SK-N-SH (cell line): ENCODE measurements at regions not wholly inside any gene's neighbourhood (a gene's known extent, or its start where the extent isn't known, plus 50 kb on each side); places are given as distances from the start of the nearest gene placed in this dataset.
A peak's percentile ranks its signal among the peaks of the same experiment; 100 is the strongest.
"Not testable (repeated sequence)": the region's sequence is repeated elsewhere in the genome, so short reads cannot be mapped to it uniquely, and the experiment has no call there.

Experiments used
- CTCF ChIA-PET: fragments of 300-600, 350-600 bp; formaldehyde crosslinking; extraction: SDS; loops from one replicate; lab custom pipeline; 2021; lab: Yijun Ruan, JAX
- POLR2A ChIA-PET: fragments of 350-600 bp; sonication (Branson Sonifier 250); formaldehyde crosslinking; extraction: SDS; loops from one replicate; lab custom pipeline; 2020; ENCODE audit warnings: antibody characterized with exemption, inconsistent platforms; lab: Yijun Ruan, JAX
- DNase-seq: peaks from one replicate; pipeline ENCODE4 v3.0.0; 2012
- H2AFZ ChIP-seq: fragments of 200-600 bp; sonication (generic); 2 replicates; pipeline ENCODE4 v1.8.1; 2016; ENCODE audit warnings: antibody characterized with exemption, mild to moderate bottlenecking, low read depth
- H3F3A ChIP-seq: fragments of 200-600 bp; sonication (generic); replicated peaks from 2 replicates; pipeline ENCODE3; 2016; ENCODE audit warnings: antibody characterized with exemption, mild to moderate bottlenecking; ENCODE audit not compliant: insufficient read depth
- H3K27ac ChIP-seq, 2 experiments: fragments of 200-500 bp in 1 of 2; fragments of 200-600 bp in 1 of 2; sonication (Bioruptor generic) in 1 of 2; sonication (generic), shearing (Covaris generic) in 1 of 2; 2 replicates each; pipeline versions ENCODE4 v1.5.1 to v1.6.1; 2014 to 2016; ENCODE audit warnings: low read depth in 2 of 2, inconsistent platforms in 1 of 2, low read length in 1 of 2, mild to moderate bottlenecking in 1 of 2, mixed read lengths in 1 of 2
- H3K27me3 ChIP-seq: fragments of 200-600 bp; sonication (generic), shearing (Covaris generic); 2 replicates; pipeline ENCODE4 v1.6.1; 2016; ENCODE audit warnings: mixed run types; ENCODE audit not compliant: insufficient read depth
- H3K36me3 ChIP-seq, 2 experiments: fragments of 200-500 bp in 1 of 2; fragments of 200-600 bp in 1 of 2; sonication (Bioruptor generic) in 1 of 2; sonication (generic) in 1 of 2; replicated peaks in 1 of 2; 2 replicates each; pipeline versions ENCODE3 to v1.5.1; 2014 to 2016; ENCODE audit warnings: low read length in 1 of 2, mild to moderate bottlenecking in 1 of 2; ENCODE audit not compliant: insufficient read depth in 2 of 2, control insufficient read depth in 1 of 2
- H3K4me1 ChIP-seq, 2 experiments: fragments of 200-500 bp in 1 of 2; fragments of 200-600 bp in 1 of 2; sonication (Bioruptor generic) in 1 of 2; sonication (generic), shearing (Covaris generic) in 1 of 2; 2 replicates each; pipeline versions ENCODE4 v1.5.1 to v1.6.1; 2014 to 2016; ENCODE audit warnings: low read depth in 1 of 2, low read length in 1 of 2, mixed run types in 1 of 2; ENCODE audit not compliant: insufficient read depth in 2 of 2, control insufficient read depth in 1 of 2
- H3K4me2 ChIP-seq: fragments of 200-600 bp; sonication (generic), shearing (Covaris generic); 2 replicates; pipeline ENCODE4 v1.6.1; 2017; ENCODE audit warnings: mixed run types
- H3K4me3 ChIP-seq, 2 experiments: fragments of 200-500 bp in 1 of 2; fragments of 200-600 bp in 1 of 2; sonication (Bioruptor generic) in 1 of 2; sonication (generic), shearing (Covaris generic) in 1 of 2; 2 replicates each; pipeline versions ENCODE4 v1.5.1 to v1.8.1; 2014 to 2016; ENCODE audit warnings: low read depth in 2 of 2, inconsistent platforms in 1 of 2, low read length in 1 of 2, mild to moderate bottlenecking in 1 of 2, mixed read lengths in 1 of 2, moderate library complexity in 1 of 2
- H3K79me2 ChIP-seq: fragments of 200-600 bp; sonication (generic); 2 replicates; pipeline ENCODE4 v1.8.1; 2017; ENCODE audit warnings: mild to moderate bottlenecking; ENCODE audit not compliant: insufficient read depth
- H3K9ac ChIP-seq: fragments of 200-600 bp; sonication (generic); 2 replicates; pipeline ENCODE4 v1.6.1; 2017; ENCODE audit warnings: mixed run types
- H3K9me2 ChIP-seq: fragments of 200-600 bp; sonication (generic); 2 replicates; pipeline ENCODE4 v1.6.1; 2017; ENCODE audit warnings: mixed run types
- H3K9me3 ChIP-seq: fragments of 200-600 bp; sonication (generic); 2 replicates; pipeline ENCODE4 v1.6.1; 2017; ENCODE audit warnings: mixed run types, mild to moderate bottlenecking, moderate library complexity
- H4K20me1 ChIP-seq: fragments of 200-600 bp; sonication (generic); 2 replicates; pipeline ENCODE4 v1.6.1; 2017; ENCODE audit warnings: mild to moderate bottlenecking, mixed run types; ENCODE audit not compliant: insufficient read depth
- EP300 ChIP-seq, 2 experiments: IDR thresholded peaks; 2 replicates each; pipeline versions ENCODE4 v1.4.0 to v1.6.1; 2012; ENCODE audit warnings: borderline replicate concordance in 1 of 2, low read depth in 1 of 2, low read length in 1 of 2
- FOXM1 ChIP-seq: IDR thresholded peaks from 2 replicates; pipeline ENCODE4 v1.4.0; 2012; ENCODE audit warnings: low read depth, mild to moderate bottlenecking
- IRF3 ChIP-seq: fragments of 150-350 bp; IDR thresholded peaks from 2 replicates; pipeline ENCODE4 v1.6.1; 2016; ENCODE audit warnings: mild to moderate bottlenecking, low read depth, low read length
- JUND ChIP-seq: IDR thresholded peaks from 2 replicates; pipeline ENCODE4 v1.4.0; 2012
- RAD21 ChIP-seq: IDR thresholded peaks from 2 replicates; pipeline ENCODE4 v1.6.1; 2012; ENCODE audit warnings: mild to moderate bottlenecking, low read length
- RFX5 ChIP-seq: IDR thresholded peaks from 2 replicates; pipeline ENCODE4 v1.6.1; 2012; ENCODE audit warnings: mild to moderate bottlenecking, improper control_type of control experiment, low read length
- RXRA ChIP-seq: IDR thresholded peaks from 2 replicates; pipeline ENCODE4 v1.4.0; 2012; ENCODE audit warnings: low read depth, mild to moderate bottlenecking, borderline replicate concordance
- SIN3A ChIP-seq: IDR thresholded peaks from 2 replicates; pipeline ENCODE4 v1.6.1; 2012; ENCODE audit warnings: low read depth, mild to moderate bottlenecking, low read length, moderate library complexity, borderline replicate concordance
- TAF1 ChIP-seq: IDR thresholded peaks from 2 replicates; pipeline ENCODE4 v1.6.1; 2012; ENCODE audit warnings: low read depth, mild to moderate bottlenecking, low read length, moderate library complexity, borderline replicate concordance
- USF1 ChIP-seq: IDR thresholded peaks from 2 replicates; pipeline ENCODE4 v1.4.0; 2012; ENCODE audit warnings: low read depth, borderline replicate concordance
- YY1 ChIP-seq: IDR thresholded peaks from 2 replicates; pipeline ENCODE4 v1.4.0; 2012; ENCODE audit warnings: low read depth, mild to moderate bottlenecking
- WGBS: methylation state at CpG from one replicate; pipeline ENCODE4 v1.1.6; 2017; ENCODE audit warnings: low lambda C conversion rate; 5-methylcytosine and 5-hydroxymethylcytosine counted together
- TF ChIP-seq, protein P1 (sequence below): fragments of 200-600 bp; sonication (generic); IDR thresholded peaks from 2 replicates; pipeline ENCODE4 v1.6.1; 2017; ENCODE audit warnings: antibody characterized with exemption, mild to moderate bottlenecking, moderate library complexity
- TF ChIP-seq, protein P2 (sequence below): IDR thresholded peaks from 2 replicates; pipeline ENCODE4 v1.6.1; 2012; ENCODE audit warnings: mild to moderate bottlenecking, low read depth, low read length, moderate library complexity

GRCh38 chr6:19904408-19904807 lies 67.2 kb downstream of the ID4 start:
- not testable (repeated sequence) for H3K4me2 ChIP-seq
- CTCF ChIA-PET, result interaction anchor here (1.6 kb wide), 1 partner anchor 914 kb away, joined by 4 read pairs; no protein-coding TSS in a partner anchor

DNA sequence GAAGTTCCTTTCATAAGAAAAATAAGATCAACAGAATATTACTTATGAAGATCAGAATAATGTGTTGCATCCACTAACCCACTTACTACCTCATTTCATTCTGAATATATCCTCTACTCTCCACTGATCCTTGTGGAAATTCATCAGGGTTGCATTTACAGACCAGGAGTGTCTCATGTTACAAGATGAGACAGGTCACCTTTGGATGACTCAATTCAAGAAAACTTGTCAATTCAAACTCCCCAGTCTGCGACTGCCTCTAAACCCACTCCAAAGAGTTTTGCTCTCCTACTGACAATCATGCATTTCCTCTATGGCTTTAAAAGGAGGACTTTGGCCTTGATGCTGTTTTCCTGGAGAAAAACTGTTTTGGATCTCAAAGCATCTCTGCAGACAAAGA lies 68.4 kb downstream of the ID4 start:
- no peak overlapping the region for H2AFZ ChIP-seq
- CTCF ChIA-PET, result interaction anchor here (1.6 kb wide), 1 partner anchor 915 kb away, joined by 4 read pairs; no protein-coding TSS in a partner anchor
- H3K9me3 ChIP-seq, result no peaks in the 10 kb centered on the region
- H3K9ac ChIP-seq, result no peak overlapping the region
- H3K27ac ChIP-seq, result no peak overlapping the region
- H3K79me2 ChIP-seq, result no peaks in the 10 kb centered on the region
- no peaks in the 10 kb centered on the region for H3K36me3 ChIP-seq
- H3K4me2 ChIP-seq, result no peak overlapping the region
- WGBS, result 0% methylated on average over 1 of the region's 1 CpG
- no peaks in the 10 kb centered on the region for H3K9me2 ChIP-seq
- DNase-seq, result no peak
- no peaks in the 10 kb centered on the region for H3F3A ChIP-seq
- TF ChIP-seq, protein P1, sequence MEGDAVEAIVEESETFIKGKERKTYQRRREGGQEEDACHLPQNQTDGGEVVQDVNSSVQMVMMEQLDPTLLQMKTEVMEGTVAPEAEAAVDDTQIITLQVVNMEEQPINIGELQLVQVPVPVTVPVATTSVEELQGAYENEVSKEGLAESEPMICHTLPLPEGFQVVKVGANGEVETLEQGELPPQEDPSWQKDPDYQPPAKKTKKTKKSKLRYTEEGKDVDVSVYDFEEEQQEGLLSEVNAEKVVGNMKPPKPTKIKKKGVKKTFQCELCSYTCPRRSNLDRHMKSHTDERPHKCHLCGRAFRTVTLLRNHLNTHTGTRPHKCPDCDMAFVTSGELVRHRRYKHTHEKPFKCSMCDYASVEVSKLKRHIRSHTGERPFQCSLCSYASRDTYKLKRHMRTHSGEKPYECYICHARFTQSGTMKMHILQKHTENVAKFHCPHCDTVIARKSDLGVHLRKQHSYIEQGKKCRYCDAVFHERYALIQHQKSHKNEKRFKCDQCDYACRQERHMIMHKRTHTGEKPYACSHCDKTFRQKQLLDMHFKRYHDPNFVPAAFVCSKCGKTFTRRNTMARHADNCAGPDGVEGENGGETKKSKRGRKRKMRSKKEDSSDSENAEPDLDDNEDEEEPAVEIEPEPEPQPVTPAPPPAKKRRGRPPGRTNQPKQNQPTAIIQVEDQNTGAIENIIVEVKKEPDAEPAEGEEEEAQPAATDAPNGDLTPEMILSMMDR, result no peak
- TF ChIP-seq USF1, result no peak
- TF ChIP-seq SIN3A, result no peak
- TF ChIP-seq, protein P2, sequence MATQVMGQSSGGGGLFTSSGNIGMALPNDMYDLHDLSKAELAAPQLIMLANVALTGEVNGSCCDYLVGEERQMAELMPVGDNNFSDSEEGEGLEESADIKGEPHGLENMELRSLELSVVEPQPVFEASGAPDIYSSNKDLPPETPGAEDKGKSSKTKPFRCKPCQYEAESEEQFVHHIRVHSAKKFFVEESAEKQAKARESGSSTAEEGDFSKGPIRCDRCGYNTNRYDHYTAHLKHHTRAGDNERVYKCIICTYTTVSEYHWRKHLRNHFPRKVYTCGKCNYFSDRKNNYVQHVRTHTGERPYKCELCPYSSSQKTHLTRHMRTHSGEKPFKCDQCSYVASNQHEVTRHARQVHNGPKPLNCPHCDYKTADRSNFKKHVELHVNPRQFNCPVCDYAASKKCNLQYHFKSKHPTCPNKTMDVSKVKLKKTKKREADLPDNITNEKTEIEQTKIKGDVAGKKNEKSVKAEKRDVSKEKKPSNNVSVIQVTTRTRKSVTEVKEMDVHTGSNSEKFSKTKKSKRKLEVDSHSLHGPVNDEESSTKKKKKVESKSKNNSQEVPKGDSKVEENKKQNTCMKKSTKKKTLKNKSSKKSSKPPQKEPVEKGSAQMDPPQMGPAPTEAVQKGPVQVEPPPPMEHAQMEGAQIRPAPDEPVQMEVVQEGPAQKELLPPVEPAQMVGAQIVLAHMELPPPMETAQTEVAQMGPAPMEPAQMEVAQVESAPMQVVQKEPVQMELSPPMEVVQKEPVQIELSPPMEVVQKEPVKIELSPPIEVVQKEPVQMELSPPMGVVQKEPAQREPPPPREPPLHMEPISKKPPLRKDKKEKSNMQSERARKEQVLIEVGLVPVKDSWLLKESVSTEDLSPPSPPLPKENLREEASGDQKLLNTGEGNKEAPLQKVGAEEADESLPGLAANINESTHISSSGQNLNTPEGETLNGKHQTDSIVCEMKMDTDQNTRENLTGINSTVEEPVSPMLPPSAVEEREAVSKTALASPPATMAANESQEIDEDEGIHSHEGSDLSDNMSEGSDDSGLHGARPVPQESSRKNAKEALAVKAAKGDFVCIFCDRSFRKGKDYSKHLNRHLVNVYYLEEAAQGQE, result no peak
- TF ChIP-seq JUND, result no peak
- no peak for TF ChIP-seq EP300 (IDR thresholded peaks at IDR 0.05; ENCODE audit: borderline replicate concordance in 1 of 2, low read depth in 1 of 2, low read length in 1 of 2)
- TF ChIP-seq YY1, result no peak
- no peak for TF ChIP-seq RFX5
- no peak for TF ChIP-seq RXRA
- TF ChIP-seq RAD21, result no peak
- no peak for TF ChIP-seq FOXM1
- no peak for TF ChIP-seq IRF3
- no peak for TF ChIP-seq TAF1
- H3K4me1 ChIP-seq, result no peaks in the 10 kb centered on the region
- H3K27me3 ChIP-seq, result 0 out of 2 replicates have a peak, but pooled peaks cover 5% of the 10 kb centered on the region
- POLR2A ChIA-PET, result no interaction called here
- no peak overlapping the region for H3K4me3 ChIP-seq
- H4K20me1 ChIP-seq, result no peaks in the 10 kb centered on the region

More at GRCh38 chr6:19904408-19904807, 67.2 kb downstream of the ID4 start:
- H2AFZ ChIP-seq, H3K27me3 ChIP-seq, DNase-seq, POLR2A ChIA-PET, H3K9me3 ChIP-seq, H3F3A ChIP-seq, H3K4me3 ChIP-seq, H3K36me3 ChIP-seq, H3K79me2 ChIP-seq, H3K9me2 ChIP-seq, H3K4me1 ChIP-seq, H3K9ac ChIP-seq, H4K20me1 ChIP-seq, H3K27ac ChIP-seq: not testable (repeated sequence)
- 12% methylated on average over 6 of the region's 6 CpGs for WGBS
- TF ChIP-seq, protein P1, result peak; percentile 50
- 0 out of 2 replicates have a peak, but pooled peaks have one; percentile 10 for TF ChIP-seq RAD21
